ENCODE measurements at regions not wholly inside any gene's neighbourhood (a gene's known extent, or its start where the extent isn't known, plus 50 kb on each side); places are given as distances from the start of the nearest gene placed in this dataset.

GRCh38 chr4:11182031-11182430 lies 246.7 kb downstream of the HS3ST1 start:
- DNase-seq = no peak

GRCh38 chr4:11179796-11180195 lies 248.9 kb downstream of the HS3ST1 start:
- no peak for DNase-seq

- no peak for DNase-seq
These were observed 250.3 kb downstream of the HS3ST1 start for GRCh38 chr4:11178433-11178832.

- DNase-seq = no peak
These were observed 253.3 kb downstream of the HS3ST1 start for GRCh38 chr4:11175374-11175773.

GRCh38 chr4:11166606-11167005 lies 262.1 kb downstream of the HS3ST1 start:
- DNase-seq = no peak

GRCh38 chr4:11166034-11166433 lies 262.7 kb downstream of the HS3ST1 start:
- DNase-seq = no peak

GRCh38 chr4:11165052-11165451 lies 263.6 kb downstream of the HS3ST1 start:
- peak; percentile 84 for DNase-seq

GRCh38 chr4:11160288-11160687 lies 268.4 kb downstream of the HS3ST1 start:
- DNase-seq = no peak

- no peak for DNase-seq
These were observed 269.7 kb downstream of the HS3ST1 start for GRCh38 chr4:11158971-11159370.

GRCh38 chr4:11155208-11155867 lies 273.4 kb downstream of the HS3ST1 start:
- no peak for DNase-seq

- no peak for DNase-seq
These were observed 275.4 kb downstream of the HS3ST1 start for GRCh38 chr4:11153171-11153750.

GRCh38 chr4:11152684-11153083 lies 276.0 kb downstream of the HS3ST1 start:
- no peak for DNase-seq

GRCh38 chr4:11151500-11151899 lies 277.2 kb downstream of the HS3ST1 start:
- no peak for DNase-seq

GRCh38 chr4:11149612-11150259 lies 279.0 kb downstream of the HS3ST1 start:
- DNase-seq = no peak

- no peak for DNase-seq
These were observed 288.8 kb downstream of the HS3ST1 start for GRCh38 chr4:11139871-11140270.

- DNase-seq = no peak
These were observed 289.7 kb downstream of the HS3ST1 start for GRCh38 chr4:11138964-11139363.

GRCh38 chr4:11134705-11135104 lies 294.0 kb downstream of the HS3ST1 start:
- no peak for DNase-seq

- DNase-seq = no peak
These were observed 294.8 kb downstream of the HS3ST1 start for GRCh38 chr4:11133868-11134267.

- DNase-seq = no peak
These were observed 296.2 kb downstream of the HS3ST1 start for GRCh38 chr4:11132478-11132877.

- DNase-seq = no peak
These were observed 297.2 kb downstream of the HS3ST1 start for GRCh38 chr4:11131491-11131890.

GRCh38 chr4:11130195-11130970 lies 298.3 kb downstream of the HS3ST1 start:
- peak; percentile 87 for DNase-seq

- DNase-seq = no peak
These were observed 308.3 kb downstream of the HS3ST1 start for GRCh38 chr4:11120435-11120834.

GRCh38 chr4:11119474-11119873 lies 309.2 kb downstream of the HS3ST1 start:
- DNase-seq = no peak

- no peak for DNase-seq
These were observed 310.2 kb downstream of the HS3ST1 start for GRCh38 chr4:11118513-11118912.

Measured in islet precursor cell (in vitro differentiated cells).